IMR-90 (cell line): ENCODE measurements at regions not wholly inside any gene's neighbourhood (a gene's known extent, or its start where the extent isn't known, plus 50 kb on each side); places are given as distances from the start of the nearest gene placed in this dataset.

ENCODE experiments used
- ATAC-seq: fragments of 200-7000 bp; cut with Tn5 transposase; 2 replicates; pipeline ENCODE4 v1.9.1; 2020; ENCODE audit warnings: low read depth, mild to moderate bottlenecking, moderate library complexity
- BruUV-seq: library from RNA; stranded (reverse); fragments of 400-500 nt; replicated peaks from 2 replicates; lab custom pipeline; 2021; lab: Mats Ljungman, UMichigan
- CTCF ChIA-PET: fragments of 300-600 bp; formaldehyde crosslinking; extraction: SDS; loops from one replicate; lab custom pipeline; 2021; ENCODE audit warnings: antibody characterized with exemption; lab: Yijun Ruan, JAX
- POLR2A ChIA-PET: fragments of 300-600 bp; sonication (Branson Sonifier 250); formaldehyde crosslinking; loops from one replicate; lab custom pipeline; 2022; ENCODE audit warnings: antibody characterized with exemption; ENCODE audit not compliant: unreplicated experiment; lab: Charles Lee
- DNase-seq: peaks from one replicate; pipeline ENCODE4 v3.0.0; 2013
- H2AFZ ChIP-seq: replicated peaks from 2 replicates; pipeline ENCODE3; 2013; ENCODE audit warnings: low read length, mild to moderate bottlenecking; ENCODE audit not compliant: poor library complexity
- H2AK5ac ChIP-seq: 2 replicates; pipeline ENCODE4 v1.6.1; 2013; ENCODE audit warnings: low read depth, low read length, inconsistent platforms
- H2AK9ac ChIP-seq: replicated peaks from 2 replicates; pipeline ENCODE3; 2013; ENCODE audit warnings: mild to moderate bottlenecking, low read depth, low read length, moderate library complexity; ENCODE audit not compliant: poor library complexity
- H2BK120ac ChIP-seq: 2 replicates; pipeline ENCODE4 v1.6.1; 2013; ENCODE audit warnings: low read depth, low read length, inconsistent platforms
- H2BK15ac ChIP-seq: 3 replicates; pipeline ENCODE4 v1.6.1; 2013; ENCODE audit warnings: low read depth, low read length, inconsistent platforms
- H2BK20ac ChIP-seq: 2 replicates; pipeline ENCODE4 v1.6.1; 2013; ENCODE audit warnings: low read depth, mild to moderate bottlenecking, inconsistent platforms, low read length, moderate library complexity
- H2BK5ac ChIP-seq: 2 replicates; pipeline ENCODE4 v1.6.1; 2013; ENCODE audit warnings: mild to moderate bottlenecking, low read depth, low read length, inconsistent platforms; ENCODE audit not compliant: poor library complexity, severe bottlenecking
- H3K14ac ChIP-seq: replicated peaks from 2 replicates; pipeline ENCODE4 v1.6.1; 2013; ENCODE audit warnings: low read depth, low read length, inconsistent platforms
- H3K18ac ChIP-seq: 2 replicates; pipeline ENCODE4 v1.6.1; 2013; ENCODE audit warnings: low read depth, low read length, control low read depth
- H3K23ac ChIP-seq: 2 replicates; pipeline ENCODE4 v1.6.1; 2013; ENCODE audit warnings: low read depth, low read length, inconsistent platforms
- H3K27ac ChIP-seq: 2 replicates; pipeline ENCODE4 v1.5.1; 2013; ENCODE audit warnings: mild to moderate bottlenecking, control low read depth, low read length; ENCODE audit not compliant: insufficient read depth
- H3K27me3 ChIP-seq: 2 replicates; pipeline ENCODE4 v1.6.1; 2013; ENCODE audit warnings: low read length; ENCODE audit not compliant: control insufficient read depth, insufficient read depth
- H3K36me3 ChIP-seq: 2 replicates; pipeline ENCODE4 v1.6.1; 2013; ENCODE audit warnings: low read length, mixed read lengths; ENCODE audit not compliant: control insufficient read depth, insufficient read depth
- H3K4ac ChIP-seq: 2 replicates; pipeline ENCODE4 v1.6.1; 2013; ENCODE audit warnings: low read depth, low read length, inconsistent platforms
- H3K4me1 ChIP-seq: 2 replicates; pipeline ENCODE4 v1.6.1; 2013; ENCODE audit warnings: low read length, mixed read lengths; ENCODE audit not compliant: control insufficient read depth, insufficient read depth
- H3K4me2 ChIP-seq: 2 replicates; pipeline ENCODE4 v1.6.1; 2013; ENCODE audit warnings: low read depth, mild to moderate bottlenecking, control low read depth, low read length, moderate library complexity
- H3K4me3 ChIP-seq: 2 replicates; pipeline ENCODE4 v1.5.1; 2013; ENCODE audit warnings: low read depth, mild to moderate bottlenecking, control low read depth, low read length, moderate library complexity; ENCODE audit not compliant: insufficient read depth
- H3K56ac ChIP-seq: 2 replicates; pipeline ENCODE4 v1.6.1; 2013; ENCODE audit warnings: low read length, inconsistent platforms; ENCODE audit not compliant: insufficient read depth; ENCODE audit errors: extremely low read depth
- H3K79me1 ChIP-seq, 2 experiments: 2 replicates each; pipeline ENCODE4 v1.6.1; 2013; ENCODE audit warnings: low read length in 2 of 2, inconsistent platforms in 1 of 2, low read depth in 1 of 2
- H3K9ac ChIP-seq: 2 replicates; pipeline ENCODE4 v1.6.1; 2013; ENCODE audit warnings: low read depth, low read length, control low read depth
- H3K9me1 ChIP-seq: 2 replicates; pipeline ENCODE4 v1.6.1; 2013; ENCODE audit warnings: low read length, inconsistent platforms; ENCODE audit not compliant: insufficient read depth
- H3K9me3 ChIP-seq: 2 replicates; pipeline ENCODE4 v1.6.1; 2013; ENCODE audit warnings: low read length; ENCODE audit not compliant: control insufficient read depth, insufficient read depth
- H4K20me1 ChIP-seq: 2 replicates; pipeline ENCODE4 v1.6.1; 2013; ENCODE audit warnings: low read length, inconsistent platforms; ENCODE audit not compliant: insufficient read depth
- H4K5ac ChIP-seq: 2 replicates; pipeline ENCODE4 v1.6.1; 2013; ENCODE audit warnings: mild to moderate bottlenecking, low read depth, low read length, control low read depth
- H4K8ac ChIP-seq, 2 experiments: 2 replicates each; pipeline ENCODE4 v1.6.1; 2013; ENCODE audit warnings: low read depth in 2 of 2, low read length in 2 of 2, control low read depth in 1 of 2, inconsistent platforms in 1 of 2
- H4K91ac ChIP-seq: 2 replicates; pipeline ENCODE4 v1.6.1; 2013; ENCODE audit warnings: low read depth, low read length, inconsistent platforms; ENCODE audit not compliant: insufficient read depth
- BHLHE40 ChIP-seq: fragments of 150-350 bp; IDR thresholded peaks from 2 replicates; pipeline ENCODE4 v1.6.1; 2016; ENCODE audit warnings: mild to moderate bottlenecking, low read depth, low read length
- CEBPB ChIP-seq: IDR thresholded peaks from 2 replicates; pipeline ENCODE4 v1.6.1; 2012; ENCODE audit warnings: low read depth, low read length, improper control_type of control experiment
- CHD1 ChIP-seq: IDR thresholded peaks from 2 replicates; pipeline ENCODE4 v1.6.1; 2012; ENCODE audit warnings: low read depth, low read length, improper control_type of control experiment
- FOS ChIP-seq: fragments of 150-350 bp; IDR thresholded peaks from 2 replicates; pipeline ENCODE4 v1.6.1; 2016; ENCODE audit warnings: low read depth, low read length
- MAFK ChIP-seq: IDR thresholded peaks from 2 replicates; pipeline ENCODE4 v1.6.1; 2012; ENCODE audit warnings: low read depth, low read length, improper control_type of control experiment
- MAZ ChIP-seq: IDR thresholded peaks from 2 replicates; pipeline ENCODE4 v1.6.1; 2012; ENCODE audit warnings: low read depth, mild to moderate bottlenecking, low read length, improper control_type of control experiment, moderate library complexity, borderline replicate concordance
- MXI1 ChIP-seq: IDR thresholded peaks from 2 replicates; pipeline ENCODE4 v1.6.1; 2012; ENCODE audit warnings: low read depth, mild to moderate bottlenecking, low read length, moderate library complexity, borderline replicate concordance
- NFE2L2 ChIP-seq: fragments of 150-350 bp; IDR thresholded peaks from 2 replicates; pipeline ENCODE4 v1.6.1; 2016; ENCODE audit warnings: low read depth, mild to moderate bottlenecking, low read length
- POLR2A ChIP-seq: IDR thresholded peaks from 2 replicates; pipeline ENCODE4 v1.6.1; 2012; ENCODE audit warnings: mild to moderate bottlenecking, low read depth, low read length
- RAD21 ChIP-seq: IDR thresholded peaks from 2 replicates; pipeline ENCODE4 v1.6.1; 2012; ENCODE audit warnings: low read length, improper control_type of control experiment
- RCOR1 ChIP-seq: IDR thresholded peaks from 2 replicates; pipeline ENCODE4 v1.6.1; 2012; ENCODE audit warnings: mild to moderate bottlenecking, low read length, improper control_type of control experiment; ENCODE audit not compliant: insufficient replicate concordance
- RFX5 ChIP-seq: IDR thresholded peaks from 2 replicates; pipeline ENCODE4 v1.8.0; 2012; ENCODE audit warnings: low read depth, mild to moderate bottlenecking, low read length, moderate library complexity
- SMC3 ChIP-seq: fragments of 150-350 bp; IDR thresholded peaks from 2 replicates; pipeline ENCODE4 v1.6.1; 2016; ENCODE audit warnings: low read depth, mild to moderate bottlenecking, antibody characterized with exemption, low read length, moderate library complexity
- WGBS, 2 experiments: methylation state at CpG; one replicate each; pipeline versions ENCODE4 v1.1.5 to v1.1.7; 2013; ENCODE audit warnings: missing lambda C conversion rate in 2 of 2; ENCODE audit not compliant: insufficient read length in 1 of 2; ENCODE audit errors: extremely low coverage in 2 of 2; 5-methylcytosine and 5-hydroxymethylcytosine counted together
- dilution Hi-C: fragments of 300-500 bp; cut with HindIII; formaldehyde crosslinking; loops from one replicate; pipeline ENCODE4 v1.14.3; 2018; ENCODE audit warnings: low sequenced_read_pairs; ENCODE audit not compliant: unreplicated experiment
- in situ Hi-C: fragments of 300-500 bp; cut with MboI; formaldehyde crosslinking; loops from 3 replicates; pipeline ENCODE4 v1.14.3; 2019; ENCODE audit warnings: low sequenced_read_pairs, inconsistent platforms, mixed read lengths
- intact Hi-C: fragments of 100-400 bp; cut with micrococcal nuclease; formaldehyde crosslinking; loops from 2 replicates; pipeline ENCODE4 v1.10.0; 2022
- TF ChIP-seq, protein P1 (sequence below): fragments of 150-350 bp; IDR thresholded peaks from 2 replicates; pipeline ENCODE4 v1.6.1; 2017; ENCODE audit warnings: mild to moderate bottlenecking, antibody characterized with exemption, low read length, low read depth
- TF ChIP-seq, protein P2 (sequence below): fragments of 150-350 bp; IDR thresholded peaks from 2 replicates; pipeline ENCODE4 v1.6.1; 2016; ENCODE audit warnings: low read depth, mild to moderate bottlenecking, low read length, moderate library complexity, borderline replicate concordance
- TF ChIP-seq, protein P3 (sequence below): conservative IDR thresholded peaks from 2 replicates; pipeline ENCODE4 v1.5.1; 2012; ENCODE audit warnings: mild to moderate bottlenecking, low read depth, low read length, improper control_type of control experiment

DNA sequence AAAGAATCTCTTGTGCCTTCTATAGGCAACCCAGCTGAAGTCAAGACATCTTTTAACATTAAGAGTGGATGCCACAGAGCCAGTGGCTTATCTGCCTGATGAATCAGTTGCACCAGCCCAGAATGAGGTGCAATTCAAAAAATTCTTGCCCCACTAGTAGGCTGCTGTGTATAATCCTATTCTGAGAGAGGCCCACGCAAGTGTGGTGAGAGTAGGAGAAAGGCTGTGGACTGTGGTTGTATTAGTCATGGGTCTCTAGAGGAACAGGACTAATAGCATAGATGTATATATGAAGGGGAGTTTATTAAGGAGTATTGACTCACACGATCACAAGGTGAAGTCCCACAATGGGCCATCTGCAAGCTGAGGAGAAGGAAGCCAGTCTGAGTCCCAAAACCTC is 216.4 kb downstream of the LTN1 start:
- in situ Hi-C loops: no loop called here
- CTCF ChIA-PET: no interaction called here

More for the DNA sequence above, 216.4 kb downstream of the LTN1 start:
- H3K56ac ChIP-seq: no peak overlapping the region
- H3K4ac ChIP-seq: peak overlapping the region; percentile 59
- H3K4me1 ChIP-seq: peaks cover 10% of the 10 kb centered on the region
- TF ChIP-seq BHLHE40: peak; percentile 21; the same call in 1 of the 2 replicates
- TF ChIP-seq NFE2L2: no peak
- no peak for TF ChIP-seq RFX5
- TF ChIP-seq, protein P1, sequence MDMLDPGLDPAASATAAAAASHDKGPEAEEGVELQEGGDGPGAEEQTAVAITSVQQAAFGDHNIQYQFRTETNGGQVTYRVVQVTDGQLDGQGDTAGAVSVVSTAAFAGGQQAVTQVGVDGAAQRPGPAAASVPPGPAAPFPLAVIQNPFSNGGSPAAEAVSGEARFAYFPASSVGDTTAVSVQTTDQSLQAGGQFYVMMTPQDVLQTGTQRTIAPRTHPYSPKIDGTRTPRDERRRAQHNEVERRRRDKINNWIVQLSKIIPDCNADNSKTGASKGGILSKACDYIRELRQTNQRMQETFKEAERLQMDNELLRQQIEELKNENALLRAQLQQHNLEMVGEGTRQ: no peak
- no peak for TF ChIP-seq SMC3
- TF ChIP-seq POLR2A: no peak
- TF ChIP-seq, protein P2, sequence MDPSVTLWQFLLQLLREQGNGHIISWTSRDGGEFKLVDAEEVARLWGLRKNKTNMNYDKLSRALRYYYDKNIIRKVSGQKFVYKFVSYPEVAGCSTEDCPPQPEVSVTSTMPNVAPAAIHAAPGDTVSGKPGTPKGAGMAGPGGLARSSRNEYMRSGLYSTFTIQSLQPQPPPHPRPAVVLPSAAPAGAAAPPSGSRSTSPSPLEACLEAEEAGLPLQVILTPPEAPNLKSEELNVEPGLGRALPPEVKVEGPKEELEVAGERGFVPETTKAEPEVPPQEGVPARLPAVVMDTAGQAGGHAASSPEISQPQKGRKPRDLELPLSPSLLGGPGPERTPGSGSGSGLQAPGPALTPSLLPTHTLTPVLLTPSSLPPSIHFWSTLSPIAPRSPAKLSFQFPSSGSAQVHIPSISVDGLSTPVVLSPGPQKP: no peak
- TF ChIP-seq CHD1: no peak
- TF ChIP-seq, protein P3, sequence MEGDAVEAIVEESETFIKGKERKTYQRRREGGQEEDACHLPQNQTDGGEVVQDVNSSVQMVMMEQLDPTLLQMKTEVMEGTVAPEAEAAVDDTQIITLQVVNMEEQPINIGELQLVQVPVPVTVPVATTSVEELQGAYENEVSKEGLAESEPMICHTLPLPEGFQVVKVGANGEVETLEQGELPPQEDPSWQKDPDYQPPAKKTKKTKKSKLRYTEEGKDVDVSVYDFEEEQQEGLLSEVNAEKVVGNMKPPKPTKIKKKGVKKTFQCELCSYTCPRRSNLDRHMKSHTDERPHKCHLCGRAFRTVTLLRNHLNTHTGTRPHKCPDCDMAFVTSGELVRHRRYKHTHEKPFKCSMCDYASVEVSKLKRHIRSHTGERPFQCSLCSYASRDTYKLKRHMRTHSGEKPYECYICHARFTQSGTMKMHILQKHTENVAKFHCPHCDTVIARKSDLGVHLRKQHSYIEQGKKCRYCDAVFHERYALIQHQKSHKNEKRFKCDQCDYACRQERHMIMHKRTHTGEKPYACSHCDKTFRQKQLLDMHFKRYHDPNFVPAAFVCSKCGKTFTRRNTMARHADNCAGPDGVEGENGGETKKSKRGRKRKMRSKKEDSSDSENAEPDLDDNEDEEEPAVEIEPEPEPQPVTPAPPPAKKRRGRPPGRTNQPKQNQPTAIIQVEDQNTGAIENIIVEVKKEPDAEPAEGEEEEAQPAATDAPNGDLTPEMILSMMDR: no peak
- no peak for TF ChIP-seq MAFK
- TF ChIP-seq FOS: peak; percentile 72
- peak; percentile 18; the same call in 1 of the 2 replicates for TF ChIP-seq RAD21
- TF ChIP-seq RCOR1: peak; percentile 63
- peak; percentile 82 for TF ChIP-seq CEBPB
- TF ChIP-seq MXI1: no peak
- TF ChIP-seq MAZ: no peak
- no peak overlapping the region for H2AFZ ChIP-seq
- peaks cover under 1% of the 10 kb centered on the region; the same call in 1 of the 2 replicates for H3K9me1 ChIP-seq
- whole genome bisulfite sequencing, 2 experiments: no CpG with 5 or more reads among the region's 2 CpGs
- ATAC-seq: peak; percentile 73
- H3K27me3 ChIP-seq: no peaks in the 10 kb centered on the region
- H4K91ac ChIP-seq: peak overlapping the region; percentile 43; the same call in 1 of the 2 replicates
- no TSS peak for BruUV-seq
- peak overlapping the region; percentile 34; the same call in 1 of the 2 replicates for H3K27ac ChIP-seq
- H3K4me2 ChIP-seq: peak overlapping the region; percentile 2; the same call in 1 of the 2 replicates
- peak overlapping the region; percentile 6 for H2BK5ac ChIP-seq
- H3K23ac ChIP-seq: no peak overlapping the region
- H4K5ac ChIP-seq: peak overlapping the region; percentile 21; the same call in 1 of the 2 replicates
- H2BK15ac ChIP-seq: peak overlapping the region; percentile 25; the same call in 1 of the 3 replicates
- no peak overlapping the region for H2AK9ac ChIP-seq
- H2AK5ac ChIP-seq: no peak overlapping the region
- no peaks in the 10 kb centered on the region for H3K9me3 ChIP-seq
- H4K20me1 ChIP-seq: no peaks in the 10 kb centered on the region
- H3K79me1 ChIP-seq: no peaks in the 10 kb centered on the region
- dilution Hi-C loops: no loop called here
- no peak overlapping the region for H3K4me3 ChIP-seq
- peak overlapping the region; percentile 2; the same call in 1 of the 2 replicates for H3K18ac ChIP-seq
- H2BK120ac ChIP-seq: peak overlapping the region; percentile 17
- intact Hi-C loops: loop anchor here (10.0 kb wide), 1 partner anchor 1931 kb away; the partner anchor contains the start of gene ADAMTS1
- no peak overlapping the region for H3K14ac ChIP-seq
- no peaks in the 10 kb centered on the region for H3K36me3 ChIP-seq
- DNase-seq: peak; percentile 96
- POLR2A ChIA-PET: no interaction called here
- peak overlapping the region; percentile 0; the same call in 1 of the 2 replicates for H2BK20ac ChIP-seq
- H4K8ac ChIP-seq: 0 out of 4 replicates have a peak overlapping the region, but pooled peaks of 1 of the 2 experiments have one; percentile 3
- H3K9ac ChIP-seq: no peak overlapping the region
